ENCODE measurements at regions not wholly inside any gene's neighbourhood (a gene's known extent, or its start where the extent isn't known, plus 50 kb on each side); places are given as distances from the start of the nearest gene placed in this dataset.
A peak's percentile ranks its signal among the peaks of the same experiment; 100 is the strongest.

DNA sequence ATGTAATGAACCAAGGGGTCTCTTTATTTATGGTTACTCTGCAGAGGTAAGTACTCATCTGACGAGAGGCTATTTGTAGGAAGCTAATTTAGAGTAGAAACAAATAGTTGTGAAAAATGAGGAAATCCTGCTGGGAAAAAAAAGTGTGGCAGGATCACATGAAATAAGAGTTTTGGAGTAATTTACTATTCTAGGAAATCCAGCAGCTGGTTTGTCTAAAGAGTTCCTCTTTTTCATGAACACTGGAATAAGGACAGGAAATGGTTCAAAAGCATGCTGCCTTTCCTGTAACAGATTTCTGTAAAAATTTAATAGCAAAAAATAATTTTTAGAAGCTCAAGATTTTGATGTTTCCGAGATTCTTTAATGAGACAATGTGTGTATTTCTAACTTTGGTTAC lies 177.3 kb downstream of the CHRM3 start:
- H3K4me1 Mint-ChIP-seq = peaks cover 28% of the 10 kb centered on the region
- H3K4me2 ChIP-seq (replicated peaks; ENCODE audit: extremely low read depth, low read length, poor library complexity, severe bottlenecking) = peak overlapping the region; percentile 22
- no peaks in the 10 kb centered on the region for H3K27me3 Mint-ChIP-seq (ENCODE audit: low read depth in 3 of 3)
- no peak overlapping the region for H3K4me3 ChIP-seq (replicated peaks in 1 of 3; ENCODE audit: low read depth in 2 of 3, low read length in 3 of 3)
- WGBS (ENCODE audit: insufficient coverage) = 0% methylated on average over 1 of the region's 2 CpGs
- DNase-seq = peak in 1 of 3 donors; percentile 2
- H3K9ac ChIP-seq (ENCODE audit: insufficient read depth, low read length, poor library complexity, severe bottlenecking) = no peak overlapping the region
- H3K27ac Mint-ChIP-seq = no peak overlapping the region
- intact Hi-C loops (cut with micrococcal nuclease) = no loop called here
- H3K9me3 ChIP-seq (replicated peaks in 1 of 2; ENCODE audit: control insufficient read depth in 1 of 2, insufficient read depth in 1 of 2, low read length in 2 of 2) = peaks cover 0 to 6% of the 10 kb centered on the region in 2 donors
- peaks cover 18 to 21% of the 10 kb centered on the region in 2 donors for H3K4me1 ChIP-seq (ENCODE audit: control insufficient read depth in 1 of 2, insufficient read depth in 2 of 2, low read length in 2 of 2)
- no peak overlapping the region for H3K27ac ChIP-seq (ENCODE audit: low read depth in 1 of 2, low read length in 2 of 2)
- no peaks in the 10 kb centered on the region for H3K36me3 Mint-ChIP-seq
- no peaks in the 10 kb centered on the region for H3K36me3 ChIP-seq (replicated peaks in 1 of 2; ENCODE audit: control insufficient read depth in 1 of 2, insufficient read depth in 2 of 2, low read length in 2 of 2)
- no peak overlapping the region for H2AFZ ChIP-seq (ENCODE audit: insufficient read depth, low read depth, low read length, poor library complexity, severe bottlenecking)
- H3K27me3 ChIP-seq (ENCODE audit: control insufficient read depth in 2 of 2, insufficient read depth in 2 of 2, low read length in 2 of 2) = no peaks in the 10 kb centered on the region
- TF ChIP-seq, protein P1, sequence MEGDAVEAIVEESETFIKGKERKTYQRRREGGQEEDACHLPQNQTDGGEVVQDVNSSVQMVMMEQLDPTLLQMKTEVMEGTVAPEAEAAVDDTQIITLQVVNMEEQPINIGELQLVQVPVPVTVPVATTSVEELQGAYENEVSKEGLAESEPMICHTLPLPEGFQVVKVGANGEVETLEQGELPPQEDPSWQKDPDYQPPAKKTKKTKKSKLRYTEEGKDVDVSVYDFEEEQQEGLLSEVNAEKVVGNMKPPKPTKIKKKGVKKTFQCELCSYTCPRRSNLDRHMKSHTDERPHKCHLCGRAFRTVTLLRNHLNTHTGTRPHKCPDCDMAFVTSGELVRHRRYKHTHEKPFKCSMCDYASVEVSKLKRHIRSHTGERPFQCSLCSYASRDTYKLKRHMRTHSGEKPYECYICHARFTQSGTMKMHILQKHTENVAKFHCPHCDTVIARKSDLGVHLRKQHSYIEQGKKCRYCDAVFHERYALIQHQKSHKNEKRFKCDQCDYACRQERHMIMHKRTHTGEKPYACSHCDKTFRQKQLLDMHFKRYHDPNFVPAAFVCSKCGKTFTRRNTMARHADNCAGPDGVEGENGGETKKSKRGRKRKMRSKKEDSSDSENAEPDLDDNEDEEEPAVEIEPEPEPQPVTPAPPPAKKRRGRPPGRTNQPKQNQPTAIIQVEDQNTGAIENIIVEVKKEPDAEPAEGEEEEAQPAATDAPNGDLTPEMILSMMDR (IDR thresholded peaks at IDR 0.05) = no peak
- H3K9me3 Mint-ChIP-seq = peaks cover 2 to 9% (median 6%) of the 10 kb centered on the region in 7 donors
- H3K79me2 ChIP-seq (ENCODE audit: insufficient read depth, low read length) = no peaks in the 10 kb centered on the region
- H3K4me3 Mint-ChIP-seq = no peak overlapping the region
- H4K20me1 ChIP-seq (ENCODE audit: insufficient read depth, low read length) = no peaks in the 10 kb centered on the region

DNA sequence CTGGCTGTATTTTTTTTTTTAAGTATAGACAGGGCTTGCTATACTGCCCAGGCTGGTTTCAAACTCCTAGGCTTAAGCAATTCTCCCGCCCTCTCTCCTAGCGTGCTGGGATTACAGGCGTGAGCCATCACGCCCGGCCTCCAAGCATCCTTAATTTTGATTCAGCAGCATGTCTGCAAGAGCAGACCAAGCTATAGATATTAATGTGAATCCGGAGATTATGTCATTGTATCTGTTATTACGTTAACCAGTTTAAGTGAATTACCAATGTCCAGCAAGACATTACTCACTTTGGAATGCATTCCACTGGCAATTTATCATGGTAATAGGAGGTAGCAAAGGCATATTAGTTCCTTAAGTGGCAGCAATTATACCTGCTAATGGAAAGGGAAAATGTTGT lies 179.7 kb downstream of the CHRM3 start:
- no peaks in the 10 kb centered on the region for H3K36me3 Mint-ChIP-seq
- no peak for DNase-seq
- Histone ChIP-seq H2AFZ (ENCODE audit: insufficient read depth, low read depth, low read length, poor library complexity, severe bottlenecking) (no peak overlapping the region), H3K4me3 (replicated peaks in 1 of 3; ENCODE audit: low read depth in 2 of 3, low read length in 3 of 3) (no peak overlapping the region), H3K4me1 (ENCODE audit: control insufficient read depth in 1 of 2, insufficient read depth in 2 of 2, low read length in 2 of 2) (peaks cover 6 to 12% of the 10 kb centered on the region in 2 donors), H4K20me1 (ENCODE audit: insufficient read depth, low read length) (no peaks in the 10 kb centered on the region), H3K4me2 (replicated peaks; ENCODE audit: extremely low read depth, low read length, poor library complexity, severe bottlenecking) (no peak overlapping the region), H3K27ac (ENCODE audit: low read depth in 1 of 2, low read length in 2 of 2) (no peak overlapping the region), H3K36me3 (replicated peaks in 1 of 2; ENCODE audit: control insufficient read depth in 1 of 2, insufficient read depth in 2 of 2, low read length in 2 of 2) (no peaks in the 10 kb centered on the region), H3K79me2 (ENCODE audit: insufficient read depth, low read length) (no peaks in the 10 kb centered on the region), H3K9me3 (replicated peaks in 1 of 2; ENCODE audit: control insufficient read depth in 1 of 2, insufficient read depth in 1 of 2, low read length in 2 of 2) (peaks cover 0 to 6% of the 10 kb centered on the region in 2 donors), H3K27me3 (ENCODE audit: control insufficient read depth in 2 of 2, insufficient read depth in 2 of 2, low read length in 2 of 2) (no peaks in the 10 kb centered on the region), H3K9ac (ENCODE audit: insufficient read depth, low read length, poor library complexity, severe bottlenecking) (no peak overlapping the region)
- H3K4me3 Mint-ChIP-seq = no peak overlapping the region
- peaks cover 2 to 12% (median 6%) of the 10 kb centered on the region in 7 donors for H3K9me3 Mint-ChIP-seq
- peak overlapping the region in 1 of 7 donors; percentile 37 for H3K27ac Mint-ChIP-seq
- WGBS (ENCODE audit: insufficient coverage) = 97% methylated on average over 5 of the region's 7 CpGs
- H3K4me1 Mint-ChIP-seq = peaks cover 13% of the 10 kb centered on the region
- intact Hi-C loops (cut with micrococcal nuclease) = no loop called here
- TF ChIP-seq, protein P1 (IDR thresholded peaks at IDR 0.05) = no peak
- peaks cover 0 to 2% (median 0%) of the 10 kb centered on the region in 3 donors for H3K27me3 Mint-ChIP-seq (ENCODE audit: low read depth in 3 of 3)

Data from CD14-positive monocyte (primary cell).